HepG2 (cell line): ENCODE measurements at regions not wholly inside any gene's neighbourhood (a gene's known extent, or its start where the extent isn't known, plus 50 kb on each side); places are given as distances from the start of the nearest gene placed in this dataset.

Source experiments
- ATAC-seq: fragments of 200-7000 bp; cut with Tn5 transposase; 3 replicates; pipeline ENCODE4 v1.9.1; 2020; ENCODE audit warnings: mild to moderate bottlenecking, moderate library complexity
- BruUV-seq: library from RNA; stranded (reverse); fragments of 400-500 nt; replicated peaks from 2 replicates; lab custom pipeline; 2021; lab: Mats Ljungman, UMichigan
- CTCF ChIA-PET: fragments of 300-600 bp; formaldehyde crosslinking; extraction: SDS; loops from one replicate; lab custom pipeline; 2021; ENCODE audit warnings: low total read pairs, inconsistent platforms, low intra/inter-chr PET ratio; lab: Yijun Ruan, JAX
- POLR2A ChIA-PET: fragments of 350-600 bp; sonication (Branson Sonifier 250); formaldehyde crosslinking; loops from one replicate; lab custom pipeline; 2020; ENCODE audit warnings: antibody characterized with exemption, inconsistent platforms; lab: Yijun Ruan, JAX
- DNase-seq: peaks from one replicate; pipeline ENCODE4 v3.0.0-alpha.2; 2015; ENCODE audit warnings: low spot score
- FAIRE-seq: peaks from 3 replicates; lab custom pipeline; 2011; peaks lifted over from hg19 to GRCh38; lab: Jason Lieb, UNC
- H2AFZ ChIP-seq: one replicate; pipeline ENCODE4 v1.6.1; 2011; ENCODE audit warnings: low read length, inconsistent platforms
- H3K27ac ChIP-seq: fragments of 300-600 bp; 3 replicates; pipeline ENCODE4 v1.8.0; 2011; ENCODE audit warnings: mixed run types, mild to moderate bottlenecking, mixed read lengths, low read length, inconsistent platforms; ENCODE audit not compliant: insufficient read depth; ENCODE audit errors: extremely low read length
- H3K27me3 ChIP-seq, 2 experiments: fragments of 200-600 bp in 1 of 2; 2 replicates in 1 of 2; 3 replicates in 1 of 2; pipeline versions ENCODE4 v1.6.0 to v1.8.0; 2011; ENCODE audit warnings: low read length in 2 of 2, mild to moderate bottlenecking in 2 of 2, moderate library complexity in 2 of 2, inconsistent platforms in 1 of 2; ENCODE audit not compliant: insufficient read depth in 2 of 2, control insufficient read depth in 1 of 2
- H3K36me3 ChIP-seq, 2 experiments: fragments of 200-600 bp in 1 of 2; replicated peaks in 1 of 2; 2 replicates in 1 of 2; 3 replicates in 1 of 2; pipeline versions ENCODE4 v1.5.1 to v1.8.0; 2011; ENCODE audit warnings: low read length in 2 of 2, inconsistent platforms in 1 of 2; ENCODE audit not compliant: insufficient read depth in 2 of 2, control insufficient read depth in 1 of 2
- H3K4me1 ChIP-seq: 2 replicates; pipeline ENCODE4 v1.5.1; 2012; ENCODE audit warnings: low read length, inconsistent platforms; ENCODE audit not compliant: insufficient read depth
- H3K4me2 ChIP-seq: 2 replicates; pipeline ENCODE4 v1.6.0; 2011; ENCODE audit warnings: low read depth, low read length, inconsistent platforms
- H3K4me3 ChIP-seq, 3 experiments: fragments of 200-600 bp in 1 of 3; sonication (generic), shearing (Covaris generic) in 1 of 3; replicated peaks in 1 of 3; 2 replicates each; pipeline ENCODE4 v1.5.1; 2011 to 2016; ENCODE audit warnings: low read length in 3 of 3, inconsistent platforms in 2 of 3, low read depth in 2 of 3, mild to moderate bottlenecking in 2 of 3, control low read depth in 1 of 3, mixed read lengths in 1 of 3; ENCODE audit not compliant: insufficient read depth in 1 of 3
- H3K79me2 ChIP-seq: one replicate; pipeline ENCODE4 v1.6.1; 2011; ENCODE audit warnings: low read length, inconsistent platforms; ENCODE audit not compliant: insufficient read depth
- H3K9ac ChIP-seq: 2 replicates; pipeline ENCODE4 v1.6.0; 2011; ENCODE audit warnings: mild to moderate bottlenecking, low read depth, low read length, inconsistent platforms; ENCODE audit not compliant: insufficient read depth
- H3K9me3 ChIP-seq: 2 replicates; pipeline ENCODE4 v1.5.1; 2012; ENCODE audit warnings: mild to moderate bottlenecking, low read length
- H4K20me1 ChIP-seq: 2 replicates; pipeline ENCODE4 v1.6.0; 2011; ENCODE audit warnings: inconsistent platforms, mild to moderate bottlenecking, low read length, moderate library complexity; ENCODE audit not compliant: insufficient read depth
- ATAD3A ChIP-seq: sonication (generic); formaldehyde crosslinking; IDR thresholded peaks from 2 replicates; pipeline ENCODE4 v1.4.0; 2020; ENCODE audit warnings: missing genetic modification reagents
- HHEX ChIP-seq: IDR thresholded peaks from 2 replicates; pipeline ENCODE4 v1.6.1; 2016; ENCODE audit warnings: control low read depth
- IKZF5 ChIP-seq: IDR thresholded peaks from 2 replicates; pipeline ENCODE4 v1.6.1; 2018; ENCODE audit warnings: missing genetic modification reagents, mild to moderate bottlenecking, missing compliant biosample characterization
- MBD4 ChIP-seq: IDR thresholded peaks from 2 replicates; pipeline ENCODE4 v1.6.1; 2012; ENCODE audit warnings: low read length, inconsistent platforms, borderline replicate concordance
- MED13 ChIP-seq: sonication (generic); formaldehyde crosslinking; IDR thresholded peaks from 2 replicates; pipeline ENCODE4 v1.5.0; 2020; ENCODE audit warnings: missing genetic modification reagents
- NFE2L1 ChIP-seq: sonication (generic); formaldehyde crosslinking; IDR thresholded peaks from 2 replicates; pipeline ENCODE4 v1.4.0; 2020; ENCODE audit warnings: missing genetic modification reagents, mild to moderate bottlenecking, borderline replicate concordance
- NR2F2 ChIP-seq: IDR thresholded peaks from 2 replicates; pipeline ENCODE4 v1.6.1; 2012; ENCODE audit warnings: low read depth, inconsistent platforms, borderline replicate concordance
- TOPORS ChIP-seq: sonication (generic); formaldehyde crosslinking; IDR thresholded peaks from 2 replicates; pipeline ENCODE4 v1.8.0; 2023; ENCODE audit warnings: mild to moderate bottlenecking, missing genetic modification reagents
- ZFX ChIP-seq: sonication (generic); formaldehyde crosslinking; IDR thresholded peaks from 2 replicates; pipeline ENCODE4 v1.4.0; 2020; ENCODE audit warnings: mild to moderate bottlenecking, low read depth, missing genetic modification reagents, moderate library complexity
- ZNF318 ChIP-seq: sonication (generic); formaldehyde crosslinking; IDR thresholded peaks from 2 replicates; pipeline ENCODE4 v1.4.0; 2020; ENCODE audit warnings: mild to moderate bottlenecking, missing genetic modification reagents
- ZNF510 ChIP-seq: sonication (generic); formaldehyde crosslinking; IDR thresholded peaks from 2 replicates; pipeline ENCODE4 v1.4.0; 2020; ENCODE audit warnings: low read depth, mild to moderate bottlenecking, missing genetic modification reagents
- ZNF614 ChIP-seq: IDR thresholded peaks from 2 replicates; pipeline ENCODE4 v1.6.1; 2018; ENCODE audit warnings: missing biosample characterization, missing genetic modification reagents, inconsistent platforms, borderline replicate concordance
- ZNF7 ChIP-seq: IDR thresholded peaks from 2 replicates; pipeline ENCODE4 v1.6.1; 2016; ENCODE audit warnings: missing biosample characterization, missing genetic modification reagents
- ZNF75D ChIP-seq: sonication (generic); formaldehyde crosslinking; IDR thresholded peaks from 2 replicates; pipeline ENCODE4 v1.8.1; 2023; ENCODE audit warnings: missing genetic modification reagents, mild to moderate bottlenecking, borderline replicate concordance
- ZNF770 ChIP-seq: sonication (generic); formaldehyde crosslinking; IDR thresholded peaks from 2 replicates; pipeline ENCODE4 v1.5.0; 2020; ENCODE audit warnings: mild to moderate bottlenecking, missing genetic modification reagents
- WGBS: methylation state at CpG from one replicate; pipeline ENCODE4 v1.1.6; 2017; ENCODE audit warnings: low lambda C conversion rate; 5-methylcytosine and 5-hydroxymethylcytosine counted together
- in situ Hi-C: cut with HindIII; loops from 2 replicates; pipeline ENCODE4 v1.10.0; 2017; ENCODE audit warnings: low pct_unique_long_range_greater_than_20kb; ENCODE audit not compliant: extremely low pct_ligation_motif_present
- intact Hi-C: fragments of 100-400 bp; cut with micrococcal nuclease; formaldehyde crosslinking; loops from one replicate; pipeline ENCODE4 v1.10.0; 2022; ENCODE audit not compliant: unreplicated experiment

GRCh38 chr20:58017970-58018530 lies 210.4 kb downstream of the ANKRD60 start:
- no TSS peak for BruUV-seq
- TF ChIP-seq TOPORS = no peak
- TF ChIP-seq ZNF510 (CRISPR knock-in tag) = no peak
- no peak for TF ChIP-seq ATAD3A (CRISPR knock-in tag)
- no peak for TF ChIP-seq MED13 (CRISPR knock-in tag)
- TF ChIP-seq ZFX (CRISPR knock-in tag) = no peak
- TF ChIP-seq ZNF7 = no peak
- no peak for TF ChIP-seq IKZF5 (CRISPR knock-in tag)
- TF ChIP-seq MBD4 = no peak
- no peak for TF ChIP-seq ZNF614 (CRISPR knock-in tag)
- no peak for TF ChIP-seq ZNF770
- no peak for TF ChIP-seq NFE2L1 (CRISPR knock-in tag)
- TF ChIP-seq HHEX (CRISPR knock-in tag) = no peak
- no peak for TF ChIP-seq ZNF75D (CRISPR knock-in tag)
- no peak for TF ChIP-seq ZNF318 (CRISPR knock-in tag)
- no peak for TF ChIP-seq NR2F2

More at GRCh38 chr20:58017970-58018530, 210.4 kb downstream of the ANKRD60 start:
- CTCF ChIA-PET = no interaction called here
- Histone ChIP-seq H3K4me2 (no peak overlapping the region), H3K27me3 (peaks cover 18 to 58% of the 10 kb centered on the region in 2 experiments; a peak in 4 of 5 replicates), H4K20me1 (no peaks in the 10 kb centered on the region), H3K79me2 (no peaks in the 10 kb centered on the region), H3K9me3 (no peaks in the 10 kb centered on the region), H2AFZ (no peak overlapping the region), H3K4me1 (no peaks in the 10 kb centered on the region), H3K4me3 (no peak overlapping the region), H3K27ac (no peak overlapping the region), H3K9ac (no peak overlapping the region), H3K36me3 (no peaks in the 10 kb centered on the region)
- intact Hi-C loops (no loop called here), in situ Hi-C loops (no loop called here)
- FAIRE-seq (no peak), ATAC-seq (no peak), DNase-seq (no peak)
- POLR2A ChIA-PET = no interaction called here
- 7% methylated on average over 15 of the region's 16 CpGs for WGBS
